Uterus (tissue), 3 donors: ENCODE measurements at regions not wholly inside any gene's neighbourhood (a gene's known extent, or its start where the extent isn't known, plus 50 kb on each side); places are given as distances from the start of the nearest gene placed in this dataset.

Experiments
- DNase-seq, 2 donors: peaks; one replicate each; pipeline ENCODE4 v3.0.0-alpha.2; 2019 to 2020
- H3K27ac ChIP-seq, 2 donors: fragments of 200-600 bp; sonication (generic); 1 replicate in 1 of 2; 2 replicates in 1 of 2; pipeline ENCODE4 v1.5.1; 2016 to 2018
- H3K27me3 ChIP-seq, 2 donors: fragments of 200-600 bp; sonication (generic); one replicate each; pipeline ENCODE4 v1.5.1; 2018 to 2019; ENCODE audit warnings: control low read depth in 1 of 2
- H3K36me3 ChIP-seq, 2 donors: fragments of 200-600 bp; sonication (generic); one replicate each; pipeline ENCODE4 v1.5.1; 2019; ENCODE audit warnings: control low read depth in 1 of 2
- H3K4me1 ChIP-seq, 2 donors: fragments of 200-600 bp; sonication (generic); one replicate each; pipeline ENCODE4 v1.5.1; 2018 to 2019; ENCODE audit warnings: control low read depth in 1 of 2
- H3K4me3 ChIP-seq, 2 donors: fragments of 200-600 bp; sonication (generic); 1 replicate in 1 of 2; 2 replicates in 1 of 2; pipeline ENCODE4 v1.5.1; 2018 to 2019; ENCODE audit warnings: mild to moderate bottlenecking in 1 of 2
- H3K9me3 ChIP-seq, 2 donors: fragments of 200-600 bp; sonication (generic); one replicate each; pipeline ENCODE4 v1.5.1; 2019; ENCODE audit warnings: control low read depth in 1 of 2
- POLR2A ChIP-seq, 2 donors: fragments of 450-650 bp; IDR thresholded peaks; one replicate each; pipeline ENCODE4 v1.6.1; 2016; ENCODE audit warnings: antibody characterized with exemption in 2 of 2, mild to moderate bottlenecking in 1 of 2, moderate library complexity in 1 of 2
- intact Hi-C: fragments of 100-400 bp; cut with DNase I; formaldehyde crosslinking; loops from one replicate; pipeline ENCODE4 v1.15.1; 2023; ENCODE audit warnings: low total_unique reads
- TF ChIP-seq, protein P1 (sequence below), 4 experiments: fragments of 200-600 bp in 2 of 4; fragments of 450-650 bp in 2 of 4; sonication (generic) in 2 of 4; IDR thresholded peaks; one replicate each; pipeline ENCODE4 v1.5.1; 2016 to 2019; ENCODE audit warnings: antibody characterized with exemption in 4 of 4, mild to moderate bottlenecking in 2 of 4, moderate library complexity in 1 of 4
- donor health status: DM: yes; HTN: yes; CAD: no.

DNA sequence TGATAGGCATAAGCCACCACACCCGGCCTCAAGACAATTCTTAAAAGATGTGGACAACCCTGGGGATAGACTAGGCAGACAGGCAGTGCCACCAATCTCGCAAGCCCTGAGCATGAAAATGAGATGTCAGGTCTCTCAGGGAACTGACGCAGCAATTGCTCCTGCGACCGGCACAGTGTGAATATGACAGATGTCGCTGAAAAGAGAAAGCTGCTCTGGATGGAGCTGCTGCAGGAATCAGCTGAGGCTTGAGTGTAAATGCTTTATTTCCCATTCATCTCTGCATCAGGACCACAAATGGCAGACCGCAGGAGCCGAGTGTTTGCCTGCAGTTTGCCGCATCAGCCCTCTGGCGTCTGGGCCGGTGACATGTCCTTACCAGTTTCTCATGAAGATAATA, 68.4 kb downstream of the TFAP2C start:
- H3K4me3 ChIP-seq = no peak overlapping the region
- H3K36me3 ChIP-seq = no peaks in the 10 kb centered on the region
- no peaks in the 10 kb centered on the region for H3K27me3 ChIP-seq
- H3K4me1 ChIP-seq = no peaks in the 10 kb centered on the region
- H3K27ac ChIP-seq = no peak overlapping the region
- H3K9me3 ChIP-seq = no peaks in the 10 kb centered on the region
- DNase-seq = no peak
- intact Hi-C loops = no loop called here
- TF ChIP-seq POLR2A (IDR thresholded peaks at IDR 0.05) = no peak

DNA sequence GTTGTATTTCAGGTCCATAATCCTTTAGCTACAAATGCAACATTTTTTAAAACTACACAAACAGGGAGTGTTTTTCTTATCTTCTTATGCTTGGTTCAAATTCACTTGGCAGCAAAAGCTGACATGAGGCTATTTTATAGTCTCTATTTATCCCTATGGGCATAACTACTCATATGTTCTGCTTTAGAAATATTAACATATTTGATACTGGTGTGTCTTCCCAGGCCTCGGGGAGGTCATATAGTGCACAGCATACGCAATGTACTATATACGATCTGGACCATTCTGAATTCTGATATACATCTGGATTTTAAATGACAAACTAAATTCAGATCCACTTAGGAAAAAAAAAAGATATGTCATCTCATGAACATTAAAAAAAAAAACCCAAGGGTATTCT, 69.2 kb downstream of the TFAP2C start:
- Histone ChIP-seq H3K4me3 (no peak overlapping the region), H3K27ac (no peak overlapping the region), H3K36me3 (no peaks in the 10 kb centered on the region), H3K9me3 (no peaks in the 10 kb centered on the region), H3K27me3 (no peaks in the 10 kb centered on the region), H3K4me1 (no peaks in the 10 kb centered on the region)
- DNase-seq = no peak
- intact Hi-C loops = no loop called here
- TF ChIP-seq POLR2A (IDR thresholded peaks at IDR 0.05) = no peak
- TF ChIP-seq, protein P1, sequence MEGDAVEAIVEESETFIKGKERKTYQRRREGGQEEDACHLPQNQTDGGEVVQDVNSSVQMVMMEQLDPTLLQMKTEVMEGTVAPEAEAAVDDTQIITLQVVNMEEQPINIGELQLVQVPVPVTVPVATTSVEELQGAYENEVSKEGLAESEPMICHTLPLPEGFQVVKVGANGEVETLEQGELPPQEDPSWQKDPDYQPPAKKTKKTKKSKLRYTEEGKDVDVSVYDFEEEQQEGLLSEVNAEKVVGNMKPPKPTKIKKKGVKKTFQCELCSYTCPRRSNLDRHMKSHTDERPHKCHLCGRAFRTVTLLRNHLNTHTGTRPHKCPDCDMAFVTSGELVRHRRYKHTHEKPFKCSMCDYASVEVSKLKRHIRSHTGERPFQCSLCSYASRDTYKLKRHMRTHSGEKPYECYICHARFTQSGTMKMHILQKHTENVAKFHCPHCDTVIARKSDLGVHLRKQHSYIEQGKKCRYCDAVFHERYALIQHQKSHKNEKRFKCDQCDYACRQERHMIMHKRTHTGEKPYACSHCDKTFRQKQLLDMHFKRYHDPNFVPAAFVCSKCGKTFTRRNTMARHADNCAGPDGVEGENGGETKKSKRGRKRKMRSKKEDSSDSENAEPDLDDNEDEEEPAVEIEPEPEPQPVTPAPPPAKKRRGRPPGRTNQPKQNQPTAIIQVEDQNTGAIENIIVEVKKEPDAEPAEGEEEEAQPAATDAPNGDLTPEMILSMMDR (IDR thresholded peaks at IDR 0.05) = no peak

DNA sequence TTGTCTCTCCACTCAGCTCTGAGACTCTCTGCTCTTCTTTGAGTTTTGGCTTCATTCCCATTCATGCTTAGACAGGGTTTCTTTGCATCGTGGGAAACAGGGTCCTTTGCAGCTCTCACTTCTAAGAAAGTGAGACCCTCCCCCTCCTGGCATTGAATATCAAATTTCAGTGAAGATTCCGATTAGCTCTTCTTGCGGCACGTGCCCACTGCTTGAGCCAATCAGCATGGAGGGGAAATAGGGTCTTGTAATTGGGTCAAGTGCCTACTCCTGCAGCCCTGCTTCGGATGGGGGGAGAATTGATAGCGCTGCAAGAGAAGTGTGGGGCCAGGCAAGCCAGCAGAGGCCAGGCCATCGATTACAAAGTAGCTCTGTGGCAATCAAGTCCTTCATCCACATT, 69.6 kb downstream of the TFAP2C start:
- H3K4me3 ChIP-seq = no peak overlapping the region
- H3K36me3 ChIP-seq = no peaks in the 10 kb centered on the region
- TF ChIP-seq POLR2A (IDR thresholded peaks at IDR 0.05) = no peak
- TF ChIP-seq, protein P1 (IDR thresholded peaks at IDR 0.05) = no peak
- H3K9me3 ChIP-seq = no peaks in the 10 kb centered on the region
- no peaks in the 10 kb centered on the region for H3K4me1 ChIP-seq
- DNase-seq = no peak
- H3K27ac ChIP-seq = no peak overlapping the region
- no peaks in the 10 kb centered on the region for H3K27me3 ChIP-seq
- intact Hi-C loops = no loop called here

DNA sequence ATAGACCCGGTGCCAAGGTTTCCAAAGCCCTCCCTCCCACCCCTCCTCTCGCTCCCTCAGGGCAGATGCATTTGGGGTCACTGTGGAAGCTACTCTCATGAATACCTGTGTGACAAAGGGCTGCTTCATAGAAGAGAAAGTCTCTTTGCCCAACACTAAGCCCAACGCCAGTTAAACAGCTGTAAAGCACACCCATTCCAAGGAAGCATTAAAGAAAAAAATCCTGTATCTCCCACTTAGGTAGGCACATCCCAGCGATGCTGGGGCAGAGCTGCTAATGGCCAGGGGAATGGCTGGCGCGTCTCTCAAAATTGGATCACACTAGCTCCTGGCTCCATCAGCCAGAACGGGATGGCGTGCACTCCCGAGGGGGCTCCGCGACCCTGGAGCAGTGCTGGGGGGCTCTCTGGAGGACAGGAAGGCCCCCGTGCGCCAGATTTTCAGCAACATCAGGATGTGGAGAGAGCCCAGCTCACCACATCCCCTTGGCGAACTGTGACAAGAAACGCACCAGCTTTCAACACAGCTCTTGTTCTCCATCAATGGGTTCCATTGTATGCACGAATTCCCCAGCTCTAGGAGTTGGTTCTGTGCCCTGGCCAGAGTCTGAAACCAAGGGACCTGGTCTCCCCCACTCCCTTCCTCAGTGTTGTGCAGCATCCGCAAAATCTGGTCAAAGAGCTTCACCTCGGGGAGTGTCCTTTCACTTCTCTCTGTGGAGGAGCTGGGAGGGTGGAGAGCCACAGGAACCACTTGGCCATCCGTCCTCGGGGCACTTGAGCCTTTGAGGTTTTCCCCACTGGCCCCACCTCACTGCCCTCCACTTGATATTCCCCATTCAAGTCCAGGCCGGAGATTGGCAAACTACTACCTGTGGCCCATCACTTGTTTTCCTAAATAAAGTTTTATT, 74.1 kb downstream of the TFAP2C start:
- Histone ChIP-seq H3K4me1 (no peaks in the 10 kb centered on the region), H3K27me3 (no peaks in the 10 kb centered on the region), H3K4me3 (no peak overlapping the region), H3K27ac (no peak overlapping the region), H3K36me3 (no peaks in the 10 kb centered on the region), H3K9me3 (no peaks in the 10 kb centered on the region)
- TF ChIP-seq POLR2A (IDR thresholded peaks at IDR 0.05) = no peak
- TF ChIP-seq, protein P1 (IDR thresholded peaks at IDR 0.05) = no peak
- no peak for DNase-seq
- intact Hi-C loops = no loop called here

DNA sequence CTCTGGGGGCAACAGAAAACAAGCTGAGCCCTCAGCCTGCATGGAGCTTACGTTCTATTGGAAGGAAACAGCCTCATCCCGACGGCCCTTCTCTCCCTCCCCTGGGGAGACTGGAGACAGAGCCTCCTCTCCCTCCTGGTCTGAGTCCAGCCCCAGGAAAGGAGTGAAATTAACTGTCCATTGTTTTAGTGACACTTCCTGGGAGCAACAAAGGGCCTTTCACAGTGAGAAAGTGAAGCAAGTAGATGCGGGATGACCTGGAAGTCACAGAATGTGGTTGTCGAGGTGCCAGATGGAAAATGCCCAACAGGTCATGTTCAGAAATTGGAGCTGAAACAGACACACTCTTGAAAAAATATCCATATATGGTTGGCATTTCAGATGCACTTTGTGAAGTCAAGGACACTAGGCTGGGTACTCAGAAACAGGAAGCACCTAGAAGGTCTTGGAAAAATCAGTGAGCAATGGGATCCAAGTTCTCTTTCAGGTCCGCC, 77.8 kb downstream of the TFAP2C start:
- H3K27me3 ChIP-seq = no peaks in the 10 kb centered on the region
- H3K4me1 ChIP-seq = no peaks in the 10 kb centered on the region
- H3K36me3 ChIP-seq = no peaks in the 10 kb centered on the region
- no peak overlapping the region for H3K27ac ChIP-seq
- no peaks in the 10 kb centered on the region for H3K9me3 ChIP-seq
- TF ChIP-seq POLR2A (IDR thresholded peaks at IDR 0.05) = no peak
- TF ChIP-seq, protein P1 (IDR thresholded peaks at IDR 0.05) = no peak
- DNase-seq = no peak
- no peak overlapping the region for H3K4me3 ChIP-seq
- intact Hi-C loops = no loop called here
